GM19240 (cell line): ENCODE measurements at regions not wholly inside any gene's neighbourhood (a gene's known extent, or its start where the extent isn't known, plus 50 kb on each side); places are given as distances from the start of the nearest gene placed in this dataset.

Experiments used
- DNase-seq: peaks from one replicate; pipeline ENCODE4 v3.0.0; 2011; ENCODE audit warnings: low spot score; ENCODE audit not compliant: insufficient read length

DNA sequence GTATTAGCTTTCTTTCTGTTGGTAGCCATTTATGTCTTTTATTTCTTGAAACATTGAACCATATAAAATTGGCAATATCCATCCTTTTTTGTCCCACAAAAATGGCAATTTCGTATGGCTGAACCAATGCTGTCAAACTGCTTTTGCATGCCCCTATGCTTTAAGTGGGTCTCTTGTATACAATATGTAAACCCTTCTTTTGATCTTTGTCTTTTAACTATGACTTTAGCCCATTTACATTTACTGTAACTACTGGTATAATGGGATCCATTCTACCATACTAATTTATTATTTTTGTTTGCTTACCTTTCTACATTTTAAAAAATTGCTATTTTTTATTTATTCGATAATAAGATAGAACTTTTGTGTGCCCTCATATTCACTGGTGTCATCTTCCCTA is 93.4 kb downstream of the TENT4A start:
- no peak for DNase-seq

DNA sequence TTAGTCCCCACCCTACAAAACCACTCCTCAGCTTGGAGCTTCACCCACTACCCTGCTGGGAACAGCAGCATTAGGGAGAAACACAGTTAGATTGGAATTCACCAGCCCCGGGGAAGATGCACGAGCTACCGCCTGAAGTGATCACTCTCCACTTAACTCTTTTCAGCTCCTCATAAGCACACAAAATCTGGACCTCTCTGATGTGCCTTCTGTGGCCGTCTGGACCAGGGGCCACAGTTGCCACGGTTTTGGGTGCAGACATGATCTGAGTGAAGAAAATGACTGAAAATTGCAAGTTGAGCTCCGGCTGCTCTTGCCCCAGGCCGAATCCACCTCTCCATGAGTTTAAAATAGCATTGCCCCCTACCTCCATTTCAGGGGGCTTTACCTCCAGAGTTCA is 95.2 kb downstream of the TENT4A start:
- no peak for DNase-seq

DNA sequence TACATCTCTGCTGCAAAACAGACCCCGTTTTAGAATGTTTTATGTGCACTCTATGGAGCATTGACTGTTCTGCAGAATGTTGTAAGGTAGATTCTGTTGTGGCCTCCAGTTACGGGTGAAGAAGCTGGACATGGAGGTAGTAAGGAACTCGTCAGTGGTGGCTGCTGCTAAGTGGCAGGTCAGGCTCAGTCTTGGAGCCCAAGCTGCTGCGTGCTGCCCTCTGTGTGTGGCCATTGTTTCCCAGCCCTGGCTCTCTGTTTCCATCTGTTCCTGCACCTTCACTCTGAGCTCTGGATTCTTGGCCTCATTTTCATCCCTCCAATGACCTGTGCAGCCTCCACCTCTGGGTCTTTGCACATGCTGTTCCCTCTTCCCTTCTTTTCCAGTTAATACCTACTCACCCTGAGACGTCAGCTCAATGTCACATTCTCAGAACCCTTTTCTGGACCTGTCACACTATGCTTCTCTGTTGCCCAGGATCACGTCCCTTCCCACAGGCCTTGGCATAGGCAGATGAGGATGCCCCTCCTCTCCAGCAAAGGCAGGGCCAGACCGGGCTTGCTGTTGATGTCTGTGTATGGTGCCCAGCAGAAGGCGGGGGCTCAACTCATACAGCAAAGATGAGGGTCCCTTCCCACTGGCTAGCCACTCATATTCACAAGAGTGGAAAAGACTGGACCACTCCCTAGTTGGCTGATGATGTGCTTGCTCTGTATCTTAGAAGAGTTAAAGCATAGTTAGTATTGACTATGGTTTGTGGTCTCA is 97.6 kb downstream of the TENT4A start:
- DNase-seq = no peak

DNA sequence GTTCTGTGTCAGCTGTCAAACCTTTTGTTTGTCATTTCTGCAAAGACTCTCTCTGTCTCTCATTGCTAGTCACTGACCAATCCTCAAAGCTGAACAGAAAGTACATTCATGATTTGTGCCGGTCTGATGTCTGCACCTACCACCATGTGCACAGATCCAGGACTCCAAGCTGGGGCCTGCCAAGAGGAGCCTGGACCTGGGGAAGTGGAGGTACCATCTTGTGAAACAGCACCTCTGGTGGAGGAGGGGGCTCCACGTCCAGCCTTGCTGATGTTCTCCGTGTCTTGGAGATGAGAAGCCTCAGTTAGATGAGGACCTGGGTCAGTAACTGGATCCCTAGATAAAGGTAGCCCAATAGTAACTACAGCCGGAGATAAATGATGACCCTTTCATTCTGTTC is 98.9 kb downstream of the TENT4A start:
- no peak for DNase-seq

DNA sequence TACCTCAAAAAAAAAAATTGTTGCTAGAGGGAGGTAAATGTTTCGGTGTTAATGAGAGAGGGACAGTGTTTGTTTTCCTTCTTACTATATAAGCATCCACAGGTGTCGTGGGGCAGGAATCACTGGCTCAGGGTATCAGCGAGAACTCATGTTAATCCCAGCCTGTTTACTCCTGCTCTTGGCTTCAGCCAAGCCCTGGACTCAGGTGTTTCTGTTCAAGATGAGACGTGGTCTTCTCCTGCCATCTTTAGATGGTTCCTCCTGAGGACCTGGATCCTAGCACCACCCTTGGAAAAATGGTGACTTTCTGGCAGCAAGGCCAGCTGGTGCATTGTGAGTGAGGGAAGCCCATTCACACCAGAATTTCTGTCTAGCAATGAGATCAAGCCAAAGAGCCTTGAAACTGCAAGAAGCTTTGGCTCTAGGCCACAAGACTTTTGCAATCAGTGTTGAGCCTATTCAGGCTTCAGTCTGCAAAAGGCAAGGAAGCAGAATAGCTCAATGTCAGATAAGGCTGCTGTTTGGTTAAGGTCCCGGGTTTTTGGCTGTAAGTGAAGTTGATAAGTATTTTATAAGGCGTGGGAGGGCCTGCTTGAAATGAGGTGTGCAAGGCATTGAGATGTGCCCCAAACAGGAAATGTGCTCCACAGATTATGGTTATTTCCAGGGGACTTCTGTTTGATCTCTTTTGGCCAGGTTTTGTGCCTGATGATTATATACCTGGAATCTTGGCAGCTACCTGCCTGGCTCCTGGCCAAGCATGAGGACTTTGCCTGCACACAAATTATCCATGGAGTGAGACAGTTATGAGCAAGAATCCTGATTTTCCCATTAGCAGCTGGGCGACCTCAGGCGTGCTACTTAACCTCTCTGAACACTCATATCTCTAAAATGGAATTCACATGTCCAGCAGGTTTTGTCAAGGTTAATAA is 99.8 kb downstream of the TENT4A start:
- DNase-seq = no peak

DNA sequence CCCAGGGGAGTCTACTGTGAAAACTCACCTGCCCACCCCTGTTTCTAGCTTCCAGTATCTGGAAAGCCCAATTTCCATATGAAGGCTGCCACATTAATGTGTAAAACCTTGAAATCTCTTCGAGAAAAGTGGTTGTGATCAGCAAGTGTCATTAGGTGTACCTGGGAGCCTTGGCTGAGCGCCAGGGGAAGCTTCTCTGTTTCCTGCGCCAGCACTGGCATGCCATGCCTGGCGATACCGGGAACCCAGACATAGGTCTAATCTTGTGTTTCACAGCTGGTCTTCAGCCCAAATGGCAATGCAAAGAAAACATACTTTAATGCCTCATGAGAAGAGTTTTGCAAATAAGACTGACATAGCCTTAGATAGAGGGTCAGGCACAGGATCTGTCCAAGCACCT is 101.6 kb downstream of the TENT4A start:
- DNase-seq = no peak

DNA sequence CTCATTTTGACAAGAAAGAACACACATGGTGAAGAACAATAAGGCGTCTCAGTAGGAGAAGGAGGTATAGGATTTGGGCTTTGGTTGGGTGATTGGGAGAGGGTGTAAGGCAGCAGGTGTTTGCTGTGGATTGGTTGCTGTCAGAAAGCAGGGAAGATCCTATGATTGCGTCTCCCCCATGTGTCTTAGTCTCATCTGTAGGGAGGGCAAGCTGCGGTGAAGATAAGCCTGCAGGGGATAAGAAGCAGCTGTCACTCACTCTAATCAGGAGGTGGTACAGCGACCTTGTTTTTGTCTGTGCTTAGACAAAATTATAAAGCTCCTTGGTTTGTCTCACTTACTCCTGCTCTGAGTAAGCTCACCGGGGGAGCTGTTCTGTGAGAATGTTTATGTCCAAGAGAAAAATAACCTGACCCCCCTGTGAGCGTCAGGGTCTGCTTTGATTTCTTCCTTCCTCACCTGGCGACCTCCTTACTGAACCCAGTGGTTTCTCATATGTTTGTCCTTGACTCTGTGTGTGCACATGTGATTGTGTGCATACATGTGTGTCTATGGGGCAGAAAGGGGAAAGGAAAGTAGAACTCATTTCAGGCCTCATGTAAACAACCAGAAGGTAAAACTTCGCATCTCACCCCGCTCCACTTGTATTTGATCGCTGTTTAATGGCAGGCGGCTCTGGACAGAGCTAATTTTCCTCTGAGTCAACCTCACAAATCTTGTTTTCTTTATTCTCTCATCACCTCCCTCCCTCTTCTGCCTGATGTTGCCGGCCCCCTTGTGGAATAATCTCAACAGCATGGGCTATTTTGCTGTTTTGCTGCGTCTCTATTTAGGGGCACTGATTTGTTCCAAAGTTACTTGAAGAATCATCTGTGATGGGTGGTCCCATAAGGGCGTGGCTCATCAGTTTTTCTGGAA is 105.6 kb downstream of the TENT4A start:
- DNase-seq = no peak

DNA sequence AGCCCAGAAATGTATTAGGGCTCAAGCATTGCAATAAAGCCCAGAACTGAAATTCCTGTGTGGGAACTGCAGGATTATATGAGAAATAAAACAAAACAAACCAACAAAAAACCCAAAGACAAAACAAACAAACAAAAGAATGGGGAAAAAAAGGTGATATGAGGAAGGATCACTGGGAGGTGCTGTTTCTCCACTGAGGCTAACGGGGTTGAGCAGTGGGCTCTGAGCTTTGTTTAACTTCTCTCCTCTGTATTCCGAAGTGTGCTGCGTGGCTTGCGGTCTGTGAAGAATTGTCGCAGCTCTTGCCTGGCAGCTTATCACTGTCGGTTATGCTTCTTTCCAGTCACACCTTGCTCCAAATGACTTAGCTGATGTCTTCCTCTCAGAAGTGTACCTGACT is 106.3 kb downstream of the TENT4A start:
- no peak for DNase-seq

DNA sequence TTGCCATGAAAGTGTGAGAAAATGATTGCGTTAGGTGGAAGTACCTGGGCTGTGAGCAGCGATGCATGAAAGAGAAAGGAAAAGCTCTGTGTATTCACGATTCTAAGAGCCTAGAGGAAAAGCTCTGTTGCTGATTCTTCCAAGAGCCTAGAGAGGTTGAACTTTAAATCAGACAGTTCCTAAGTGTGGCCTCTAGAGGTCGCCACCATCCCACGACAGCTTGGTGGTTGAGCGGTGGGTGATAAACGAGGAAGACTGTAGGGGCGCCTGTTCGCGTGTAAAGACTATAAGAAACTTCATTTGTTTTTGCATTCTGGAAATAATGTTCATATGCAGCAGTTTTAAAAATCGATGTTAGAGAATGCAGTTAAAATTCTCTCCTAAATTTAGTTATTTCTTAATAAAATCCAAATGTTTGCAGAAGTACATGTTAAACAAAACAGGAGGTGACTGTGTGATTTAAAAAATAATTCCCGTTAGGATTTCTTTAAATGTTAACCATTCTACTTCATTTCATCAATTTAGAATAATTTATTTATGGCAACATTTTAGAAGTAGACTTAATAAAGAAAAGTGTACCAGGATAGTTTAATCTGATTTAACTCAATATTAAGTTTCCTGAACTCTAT is 107.7 kb downstream of the TENT4A start:
- DNase-seq = peak; percentile 31

DNA sequence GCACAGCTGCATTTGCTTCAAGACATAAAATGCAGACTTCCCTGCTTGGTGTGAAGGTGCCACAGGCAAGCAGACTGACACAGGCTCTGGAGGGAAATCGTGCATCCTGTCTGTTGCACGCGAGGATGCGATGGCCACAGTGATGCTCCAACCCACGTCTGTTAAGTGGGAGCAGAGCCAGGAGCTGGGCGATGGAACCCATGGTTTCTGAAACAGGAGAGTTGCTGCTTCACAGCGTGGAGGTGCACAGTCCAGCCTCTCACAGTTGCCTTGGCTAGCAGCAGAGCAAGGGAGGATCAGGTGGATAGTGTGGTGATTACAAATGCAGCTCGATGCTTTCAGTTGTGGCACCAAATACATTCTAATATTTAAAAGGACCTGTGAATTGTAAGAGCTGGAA is 108.8 kb downstream of the TENT4A start:
- no peak for DNase-seq

DNA sequence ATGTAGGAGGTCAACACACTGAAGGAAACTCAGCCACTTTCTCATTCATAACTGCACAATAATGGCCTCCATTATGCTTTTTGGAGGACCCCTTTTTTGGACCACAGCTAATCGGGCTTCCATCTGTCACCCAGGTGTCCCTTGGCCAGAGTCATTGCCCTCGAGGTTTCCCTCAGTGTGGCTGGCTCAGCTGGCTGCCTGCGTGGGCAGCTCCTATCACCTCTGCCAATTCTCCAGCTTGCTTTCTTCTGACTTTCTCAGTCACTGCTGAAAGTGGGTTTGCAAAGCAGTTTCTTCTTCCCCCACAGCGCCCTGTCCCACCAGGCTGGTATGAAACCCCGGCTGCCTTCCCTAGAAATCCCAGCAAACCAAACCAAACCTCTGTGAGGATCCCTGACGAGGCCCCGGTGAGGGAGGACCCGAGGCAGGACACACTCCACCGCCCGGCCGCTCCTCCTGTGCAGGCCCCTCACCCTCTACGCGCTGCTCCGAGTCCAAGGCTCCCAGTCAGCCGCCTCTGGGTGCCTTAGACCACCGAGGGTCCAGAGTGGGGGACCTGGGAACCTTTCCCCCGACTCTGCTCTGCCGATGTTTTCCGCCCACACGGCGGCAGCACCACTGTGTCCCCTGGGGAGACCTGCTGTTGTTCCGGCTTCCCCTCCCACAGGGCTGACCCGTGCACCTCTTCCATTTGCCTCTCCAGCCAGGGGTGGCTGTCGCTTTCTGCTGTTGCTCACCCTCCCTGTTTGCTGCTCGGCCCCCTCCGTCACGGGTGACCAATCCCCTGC is 109.5 kb downstream of the TENT4A start:
- DNase-seq = no peak

DNA sequence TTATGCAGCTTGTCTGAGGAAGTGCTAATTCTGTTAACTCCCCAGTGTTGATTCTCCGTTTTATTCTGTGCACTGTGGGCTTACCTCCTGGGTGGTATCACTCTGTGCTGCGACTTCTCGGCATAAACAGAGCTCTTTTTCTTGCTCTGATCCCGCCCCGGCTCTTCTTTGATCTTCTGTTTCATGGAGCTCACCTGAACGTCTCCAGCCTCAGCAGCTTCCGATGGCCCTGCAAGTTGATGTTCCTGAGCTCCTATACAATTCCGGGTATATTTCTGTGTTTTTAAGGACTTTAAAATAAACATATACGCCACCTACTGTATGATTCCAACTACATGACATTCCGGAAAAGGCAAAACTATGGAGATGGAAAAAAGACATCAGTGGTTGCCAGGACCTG is 110.8 kb downstream of the TENT4A start:
- DNase-seq = no peak

DNA sequence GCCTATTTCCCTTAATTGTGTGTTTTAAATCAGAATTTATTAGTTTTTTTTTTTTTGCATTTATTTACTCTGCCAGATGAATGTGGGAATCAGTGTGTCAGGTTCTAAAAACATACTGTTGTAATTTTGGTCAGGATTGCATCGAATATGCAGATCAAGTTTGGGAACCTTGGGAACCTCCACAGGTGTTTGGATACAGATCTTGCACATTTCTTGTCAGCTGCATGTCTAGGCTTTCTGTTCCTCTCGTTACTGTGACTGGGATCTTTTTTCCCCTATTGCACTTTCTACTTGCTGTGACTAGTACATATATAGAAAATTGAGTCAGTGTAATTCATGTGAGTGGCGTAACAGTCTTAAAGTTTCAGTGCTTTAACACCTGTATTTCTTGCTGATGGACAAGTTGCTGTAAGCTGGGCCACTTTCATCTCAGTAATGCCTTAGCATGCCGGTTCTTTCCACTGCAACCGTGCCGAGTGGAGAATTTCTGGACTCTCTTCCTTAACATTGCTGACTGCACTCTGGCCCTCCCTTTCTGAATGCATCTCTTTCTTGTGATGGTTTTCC is 112.5 kb downstream of the TENT4A start:
- DNase-seq = no peak

DNA sequence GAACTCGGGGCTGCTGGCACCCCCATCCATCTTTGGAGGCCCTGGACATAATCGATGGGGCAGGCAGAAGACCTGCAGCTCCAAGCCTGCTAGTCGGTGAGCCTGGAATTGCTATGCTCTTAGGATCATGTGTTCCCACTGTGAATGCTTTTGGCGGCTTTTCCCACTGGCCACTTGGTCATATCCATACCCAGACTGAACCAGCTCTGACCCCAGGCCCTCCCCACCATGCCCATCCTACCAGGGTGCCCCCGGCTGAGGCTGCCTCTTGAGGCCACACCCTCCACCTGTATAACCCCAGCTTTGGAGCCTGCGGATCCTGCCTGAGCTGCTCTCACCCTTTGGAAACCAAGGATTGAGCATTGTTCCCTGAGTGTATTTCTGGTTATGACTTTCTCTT is 113.5 kb downstream of the TENT4A start:
- no peak for DNase-seq

DNA sequence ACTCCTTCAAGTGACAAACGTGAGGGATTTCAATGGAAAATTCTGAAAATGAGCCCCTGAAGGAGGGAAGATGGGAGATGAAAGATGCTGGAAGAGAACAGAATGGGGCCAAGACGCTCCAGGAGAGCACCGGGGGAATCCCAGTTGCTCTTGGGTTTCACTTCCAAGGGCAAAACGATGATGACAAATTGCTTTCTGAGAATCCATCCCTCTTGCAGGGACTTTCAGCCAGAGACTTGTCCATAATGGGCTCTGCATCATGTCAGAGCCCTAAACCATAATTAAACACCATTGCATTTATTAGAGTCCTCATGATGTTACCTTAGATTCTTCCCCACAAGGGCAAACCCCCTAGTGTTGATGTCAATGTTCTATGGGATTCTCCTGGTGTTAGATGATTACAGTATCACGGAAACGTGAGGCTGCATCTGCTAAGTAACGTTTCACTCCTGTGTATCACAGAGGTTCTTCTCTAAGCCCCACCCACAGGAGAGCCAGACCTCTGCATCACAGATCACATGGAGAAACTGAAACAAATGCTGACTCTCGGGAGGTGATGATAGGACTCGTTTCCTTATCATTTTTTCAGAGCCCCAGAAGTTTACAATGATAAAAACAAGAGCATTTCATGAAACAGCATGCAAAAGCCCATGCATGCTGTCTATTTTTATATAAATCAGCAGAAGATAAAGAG is 114.4 kb downstream of the TENT4A start:
- peak; percentile 47 for DNase-seq

DNA sequence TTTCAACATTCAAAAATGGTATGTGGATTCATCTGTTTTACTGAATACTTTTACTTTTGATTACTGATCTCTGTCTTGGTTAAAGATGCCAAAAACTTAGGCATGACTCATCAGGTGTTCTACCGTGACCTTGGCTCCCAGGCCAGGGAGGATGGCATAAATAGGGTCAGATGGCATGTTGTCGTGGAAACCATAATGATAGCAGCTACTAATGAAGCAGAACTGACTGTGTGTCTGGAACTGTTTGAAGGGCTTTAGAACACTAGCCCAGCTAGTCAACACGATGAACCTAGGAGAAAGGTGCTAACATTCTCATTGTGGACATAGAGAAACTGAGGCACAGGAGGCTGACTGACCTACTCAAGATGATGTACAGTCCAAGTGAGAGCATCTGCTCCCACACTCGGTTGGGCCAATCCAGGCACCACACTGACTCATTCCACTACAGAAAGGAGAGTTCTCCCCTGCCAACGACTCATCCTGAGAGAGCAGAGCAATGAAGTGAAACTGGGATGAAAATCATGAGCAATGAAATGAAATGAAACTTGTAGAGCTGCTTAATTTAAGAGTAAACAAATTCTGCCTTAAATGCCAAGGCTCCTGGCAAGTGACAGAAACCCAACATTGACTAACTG is 116.0 kb downstream of the TENT4A start:
- DNase-seq = peak; percentile 57

DNA sequence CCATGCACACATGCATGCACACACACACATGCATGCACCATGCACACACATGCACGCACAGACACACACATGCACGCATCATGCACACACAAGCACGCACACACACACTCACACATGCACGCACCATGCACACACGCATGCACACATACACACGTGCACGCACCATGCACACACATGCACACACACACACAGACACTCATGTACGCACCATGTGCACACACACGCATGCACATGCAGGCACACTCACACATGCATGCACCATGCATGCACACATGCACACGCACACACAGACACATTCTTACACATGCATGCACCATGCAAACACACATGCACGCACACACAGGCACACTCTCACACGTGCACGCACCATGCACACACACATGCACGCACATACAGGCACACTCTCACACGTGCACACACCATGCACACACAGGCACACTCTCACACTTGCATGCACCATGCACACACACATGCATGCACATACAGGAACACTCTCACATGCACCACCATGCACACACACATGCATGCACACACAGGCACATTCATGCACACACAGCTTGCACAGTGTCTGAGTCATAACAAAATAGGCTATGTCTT is 117.5 kb downstream of the TENT4A start:
- no peak for DNase-seq
